Left ventricle myocardium inferior (tissue), 1 donor: ENCODE measurements at regions not wholly inside any gene's neighbourhood (a gene's known extent, or its start where the extent isn't known, plus 50 kb on each side); places are given as distances from the start of the nearest gene placed in this dataset.

Experiments used
- DNase-seq: peaks from one replicate; pipeline ENCODE4 v3.0.0-alpha.2; 2020
- H3K27ac ChIP-seq: fragments of 200-600 bp; replicated peaks from 2 replicates; pipeline ENCODE4 v1.8.0; 2021
- H3K27me3 ChIP-seq: fragments of 200-600 bp; 2 replicates; pipeline ENCODE4 v1.8.0; 2021; ENCODE audit warnings: low read depth
- H3K36me3 ChIP-seq: fragments of 200-600 bp; 2 replicates; pipeline ENCODE4 v1.8.0; 2021
- H3K4me1 ChIP-seq: fragments of 200-600 bp; 2 replicates; pipeline ENCODE4 v1.8.0; 2021
- H3K4me3 ChIP-seq: fragments of 200-600 bp; 2 replicates; pipeline ENCODE4 v1.8.0; 2021; ENCODE audit warnings: mild to moderate bottlenecking, moderate library complexity
- H3K9me3 ChIP-seq: fragments of 200-600 bp; replicated peaks from 2 replicates; pipeline ENCODE4 v1.8.0; 2021
- CTCF ChIP-seq: fragments of 200-600 bp; IDR thresholded peaks from 2 replicates; pipeline ENCODE4 v1.8.0; 2021; ENCODE audit warnings: antibody characterized with exemption, mild to moderate bottlenecking, borderline replicate concordance
- intact Hi-C: fragments of 100-400 bp; cut with micrococcal nuclease; formaldehyde crosslinking; loops from one replicate; pipeline ENCODE4 v1.11.0; 2022
- donor health status: DM: no; HTN: yes; CAD: no; lungs with severe emphysema.

- intact Hi-C loops, result no loop called here
- H3K27me3 ChIP-seq, result no peaks in the 10 kb centered on the region
- H3K4me1 ChIP-seq, result peaks cover 47% of the 10 kb centered on the region
- H3K36me3 ChIP-seq, result no peaks in the 10 kb centered on the region
- no peak for DNase-seq
- H3K27ac ChIP-seq, result no peak overlapping the region
- TF ChIP-seq CTCF, result no peak
- no peak overlapping the region for H3K4me3 ChIP-seq
- no peaks in the 10 kb centered on the region for H3K9me3 ChIP-seq
These were observed 194.9 kb downstream of the REEP3 start for GRCh38 chr10:63716016-63716580.

- Histone ChIP-seq H3K9me3 (no peaks in the 10 kb centered on the region), H3K27me3 (no peaks in the 10 kb centered on the region), H3K4me1 (peaks cover 40% of the 10 kb centered on the region), H3K36me3 (no peaks in the 10 kb centered on the region), H3K4me3 (no peak overlapping the region), H3K27ac (no peak overlapping the region)
- no peak for TF ChIP-seq CTCF
- DNase-seq, result no peak
- intact Hi-C loops, result no loop called here
These were observed 196.0 kb downstream of the REEP3 start for GRCh38 chr10:63717027-63717715.

- intact Hi-C loops, result no loop called here
These were observed 196.8 kb downstream of the REEP3 start for GRCh38 chr10:63718006-63718405.

GRCh38 chr10:63718421-63718820 is 197.2 kb downstream of the REEP3 start:
- no peaks in the 10 kb centered on the region for H3K36me3 ChIP-seq
- no peaks in the 10 kb centered on the region for H3K9me3 ChIP-seq
- no peak for TF ChIP-seq CTCF
- no peak overlapping the region for H3K4me3 ChIP-seq
- intact Hi-C loops, result no loop called here
- DNase-seq, result no peak
- H3K27me3 ChIP-seq, result no peaks in the 10 kb centered on the region
- no peak overlapping the region for H3K27ac ChIP-seq
- H3K4me1 ChIP-seq, result peaks cover 39% of the 10 kb centered on the region

More at GRCh38 chr10:63718006-63718405, 196.8 kb downstream of the REEP3 start:
- Histone ChIP-seq H3K27me3 (no peaks in the 10 kb centered on the region), H3K4me1 (peaks cover 40% of the 10 kb centered on the region), H3K36me3 (no peaks in the 10 kb centered on the region), H3K9me3 (no peaks in the 10 kb centered on the region), H3K27ac (no peak overlapping the region), H3K4me3 (no peak overlapping the region)
- DNase-seq, result no peak
- TF ChIP-seq CTCF, result no peak

GRCh38 chr10:63719226-63719856 is 198.1 kb downstream of the REEP3 start:
- peaks cover 30% of the 10 kb centered on the region for H3K4me1 ChIP-seq
- no peak for DNase-seq
- H3K4me3 ChIP-seq, result no peak overlapping the region
- H3K27me3 ChIP-seq, result no peaks in the 10 kb centered on the region
- intact Hi-C loops, result no loop called here
- TF ChIP-seq CTCF, result no peak
- H3K9me3 ChIP-seq, result no peaks in the 10 kb centered on the region
- no peak overlapping the region for H3K27ac ChIP-seq
- no peaks in the 10 kb centered on the region for H3K36me3 ChIP-seq
